GM19023 (cell line): ENCODE measurements at regions not wholly inside any gene's neighbourhood (a gene's known extent, or its start where the extent isn't known, plus 50 kb on each side); places are given as distances from the start of the nearest gene placed in this dataset.
"Not testable (repeated sequence)": the region's sequence is repeated elsewhere in the genome, so short reads cannot be mapped to it uniquely, and the experiment has no call there.

ENCODE experiments used
- ATAC-seq: cut with Tn5 transposase; IDR thresholded peaks from one replicate; pipeline ENCODE4 v1.9.1; 2021; ENCODE audit warnings: mild to moderate bottlenecking, moderate library complexity; ENCODE audit not compliant: unreplicated experiment

- not testable (repeated sequence) for ATAC-seq
Observed at GRCh38 chr14:97068293-97068692, 271.1 kb downstream of the VRK1 start.

GRCh38 chr14:97070259-97070658, 273.1 kb downstream of the VRK1 start:
- ATAC-seq = no peak

- ATAC-seq = no peak
Observed at GRCh38 chr14:97071177-97071576, 274.0 kb downstream of the VRK1 start.

- no peak for ATAC-seq
Observed at GRCh38 chr14:97073622-97074021, 276.4 kb downstream of the VRK1 start.

- ATAC-seq = no peak
Observed at GRCh38 chr14:97074456-97074855, 277.3 kb downstream of the VRK1 start.

GRCh38 chr14:97074856-97075255, 277.7 kb downstream of the VRK1 start:
- ATAC-seq = no peak

GRCh38 chr14:97077253-97077653, 280.1 kb downstream of the VRK1 start:
- peak; percentile 70 for ATAC-seq

GRCh38 chr14:97077687-97078086, 280.5 kb downstream of the VRK1 start:
- peak; percentile 10 for ATAC-seq

GRCh38 chr14:97080991-97081390, 283.8 kb downstream of the VRK1 start:
- no peak for ATAC-seq

GRCh38 chr14:97095269-97095668, 298.1 kb downstream of the VRK1 start:
- ATAC-seq = no peak

GRCh38 chr14:97097296-97097695, 300.1 kb downstream of the VRK1 start:
- no peak for ATAC-seq

GRCh38 chr14:97100306-97100705, 303.1 kb downstream of the VRK1 start:
- ATAC-seq = no peak

- ATAC-seq = no peak
Observed at GRCh38 chr14:97101561-97101960, 304.4 kb downstream of the VRK1 start.

GRCh38 chr14:97104029-97104428, 306.8 kb downstream of the VRK1 start:
- no peak for ATAC-seq

GRCh38 chr14:97106166-97106565, 309.0 kb downstream of the VRK1 start:
- ATAC-seq = peak; percentile 69

- peak; percentile 42 for ATAC-seq
Observed at GRCh38 chr14:97106609-97107008, 309.4 kb downstream of the VRK1 start.

- no peak for ATAC-seq
Observed at GRCh38 chr14:97107080-97107479, 309.9 kb downstream of the VRK1 start.

- no peak for ATAC-seq
Observed at GRCh38 chr14:97107760-97108159, 310.6 kb downstream of the VRK1 start.

GRCh38 chr14:97109234-97109633, 312.1 kb downstream of the VRK1 start:
- ATAC-seq = no peak

GRCh38 chr14:97113339-97113738, 316.2 kb downstream of the VRK1 start:
- ATAC-seq = no peak

GRCh38 chr14:97116546-97116945, 319.4 kb downstream of the VRK1 start:
- ATAC-seq = no peak

GRCh38 chr14:97117693-97118092, 320.5 kb downstream of the VRK1 start:
- ATAC-seq = no peak

- ATAC-seq = peak; percentile 20
Observed at GRCh38 chr14:97120204-97120603, 323.0 kb downstream of the VRK1 start.

GRCh38 chr14:97120611-97121031, 323.4 kb downstream of the VRK1 start:
- ATAC-seq = peak; percentile 77
